AG04449 (cell line): ENCODE measurements at regions not wholly inside any gene's neighbourhood (a gene's known extent, or its start where the extent isn't known, plus 50 kb on each side); places are given as distances from the start of the nearest gene placed in this dataset.

Experiments
- CTCF ChIA-PET: fragments of 350-600 bp; formaldehyde crosslinking; extraction: SDS; loops from one replicate; lab custom pipeline; 2021; ENCODE audit warnings: antibody characterized with exemption; lab: Yijun Ruan, JAX
- POLR2A ChIA-PET: fragments of 400-600, 350-600 bp; formaldehyde crosslinking; extraction: SDS; loops from one replicate; lab custom pipeline; 2020; ENCODE audit warnings: antibody characterized with exemption, inconsistent platforms; lab: Yijun Ruan, JAX
- DNase-seq: peaks from one replicate; pipeline ENCODE4 v3.0.0-alpha.2; 2010; ENCODE audit warnings: low read depth, low spot score
- H3K4me3 ChIP-seq: 2 replicates; pipeline ENCODE4 v1.5.1; 2011; ENCODE audit warnings: low read depth, mild to moderate bottlenecking, control low read depth, low read length
- TF ChIP-seq, protein P1 (sequence below): IDR thresholded peaks from one replicate; pipeline ENCODE4 v1.5.1; 2011; ENCODE audit warnings: mild to moderate bottlenecking, moderate library complexity, low read length, control low read depth, inconsistent platforms; ENCODE audit not compliant: insufficient read depth; ENCODE audit errors: missing control alignments

DNA sequence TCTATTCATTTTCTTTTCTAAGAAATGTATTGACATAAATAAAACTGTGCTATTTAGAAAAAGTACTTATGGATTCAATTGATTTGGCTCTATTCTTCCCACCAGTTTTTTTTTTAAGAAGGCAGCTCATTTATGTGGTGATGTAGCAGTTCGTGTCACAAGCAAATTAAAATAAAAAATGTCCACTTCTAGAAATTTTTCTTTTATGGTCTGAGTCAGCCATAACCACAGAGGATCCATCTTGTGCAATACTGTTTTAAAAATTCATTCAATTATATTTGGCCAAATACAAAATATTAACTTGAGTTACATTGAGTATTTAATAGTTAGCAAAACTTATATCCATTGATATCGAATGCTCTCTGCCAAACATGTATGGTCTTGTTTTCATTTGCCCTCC lies 207.9 kb upstream of the FAT1 start:
- CTCF ChIA-PET = interaction anchor here (1.2 kb wide), 1 partner anchor 206 kb away, joined by 5 read pairs; no protein-coding TSS in a partner anchor
- TF ChIP-seq, protein P1, sequence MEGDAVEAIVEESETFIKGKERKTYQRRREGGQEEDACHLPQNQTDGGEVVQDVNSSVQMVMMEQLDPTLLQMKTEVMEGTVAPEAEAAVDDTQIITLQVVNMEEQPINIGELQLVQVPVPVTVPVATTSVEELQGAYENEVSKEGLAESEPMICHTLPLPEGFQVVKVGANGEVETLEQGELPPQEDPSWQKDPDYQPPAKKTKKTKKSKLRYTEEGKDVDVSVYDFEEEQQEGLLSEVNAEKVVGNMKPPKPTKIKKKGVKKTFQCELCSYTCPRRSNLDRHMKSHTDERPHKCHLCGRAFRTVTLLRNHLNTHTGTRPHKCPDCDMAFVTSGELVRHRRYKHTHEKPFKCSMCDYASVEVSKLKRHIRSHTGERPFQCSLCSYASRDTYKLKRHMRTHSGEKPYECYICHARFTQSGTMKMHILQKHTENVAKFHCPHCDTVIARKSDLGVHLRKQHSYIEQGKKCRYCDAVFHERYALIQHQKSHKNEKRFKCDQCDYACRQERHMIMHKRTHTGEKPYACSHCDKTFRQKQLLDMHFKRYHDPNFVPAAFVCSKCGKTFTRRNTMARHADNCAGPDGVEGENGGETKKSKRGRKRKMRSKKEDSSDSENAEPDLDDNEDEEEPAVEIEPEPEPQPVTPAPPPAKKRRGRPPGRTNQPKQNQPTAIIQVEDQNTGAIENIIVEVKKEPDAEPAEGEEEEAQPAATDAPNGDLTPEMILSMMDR = no peak
- DNase-seq = no peak
- POLR2A ChIA-PET = interaction anchor here (1.0 kb wide), 1 partner anchor 204 kb away, joined by 6 read pairs; no protein-coding TSS in a partner anchor
- H3K4me3 ChIP-seq = no peak overlapping the region

DNA sequence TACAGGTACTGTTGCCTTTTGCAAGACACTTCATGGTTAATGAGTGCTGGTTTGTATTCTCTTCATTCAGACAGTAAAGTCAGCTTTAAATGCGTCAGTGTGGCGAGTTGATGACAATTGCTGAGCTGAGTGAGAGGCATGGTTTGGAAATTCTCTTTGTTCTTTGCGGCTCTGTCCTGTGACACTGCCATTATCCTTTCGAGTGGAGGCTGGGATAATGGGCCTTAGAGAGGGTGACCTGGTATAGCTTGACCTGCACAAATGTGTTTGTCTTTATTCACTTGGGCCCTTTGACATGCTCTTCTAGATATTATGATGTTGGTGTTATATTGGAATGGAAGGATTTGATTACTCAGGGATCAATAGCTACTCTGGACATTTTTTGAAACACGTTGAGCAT lies 208.5 kb upstream of the FAT1 start:
- ChIA-PET POLR2A (interaction anchor here (0.5 to 1.4 kb wide), 3 partner anchors 205 to 330 kb away, joined by 3 to 7 read pairs (median 6); partner anchors contain the start of gene FAT1), CTCF (interaction anchor here (2.1 kb wide), 1 partner anchor 206 kb away, joined by 6 read pairs; no protein-coding TSS in a partner anchor)
- DNase-seq = no peak
- no peak overlapping the region for H3K4me3 ChIP-seq
- TF ChIP-seq, protein P1 = no peak

DNA sequence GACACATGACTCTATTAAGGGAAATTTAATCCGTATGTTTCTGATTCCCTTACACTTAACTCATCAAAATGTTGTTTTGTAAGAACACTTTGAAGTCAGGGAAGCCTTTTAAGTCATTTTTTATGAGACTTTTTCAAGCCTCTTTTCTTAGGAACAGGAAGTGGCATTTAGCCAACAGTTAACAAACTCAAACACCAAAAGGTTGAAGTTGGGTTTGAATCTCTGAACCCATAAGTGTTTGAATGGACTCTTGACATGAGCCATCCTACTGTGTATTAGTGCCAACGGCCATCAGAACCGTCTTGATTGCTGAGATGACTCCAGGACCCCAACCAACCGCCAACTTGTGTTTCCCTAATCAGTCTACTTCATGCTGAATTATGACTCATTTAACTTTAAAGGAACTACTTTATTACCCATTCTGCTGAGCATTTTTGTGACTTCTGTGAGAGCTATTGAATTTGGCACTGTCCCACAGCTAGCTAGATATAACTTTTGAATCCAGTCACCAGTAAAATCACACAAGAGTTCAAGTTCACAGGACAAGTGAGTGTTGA lies 209.1 kb upstream of the FAT1 start:
- H3K4me3 ChIP-seq = no peak overlapping the region
- TF ChIP-seq, protein P1 = no peak
- no peak for DNase-seq
- CTCF ChIA-PET = interaction anchor here (2.1 kb wide), 1 partner anchor 207 kb away, joined by 6 read pairs; no protein-coding TSS in a partner anchor
- POLR2A ChIA-PET = interaction anchor here (0.5 to 1.4 kb wide), 4 partner anchors 16 to 329 kb away, joined by 3 to 7 read pairs (median 4); partner anchors contain the start of gene FAT1

DNA sequence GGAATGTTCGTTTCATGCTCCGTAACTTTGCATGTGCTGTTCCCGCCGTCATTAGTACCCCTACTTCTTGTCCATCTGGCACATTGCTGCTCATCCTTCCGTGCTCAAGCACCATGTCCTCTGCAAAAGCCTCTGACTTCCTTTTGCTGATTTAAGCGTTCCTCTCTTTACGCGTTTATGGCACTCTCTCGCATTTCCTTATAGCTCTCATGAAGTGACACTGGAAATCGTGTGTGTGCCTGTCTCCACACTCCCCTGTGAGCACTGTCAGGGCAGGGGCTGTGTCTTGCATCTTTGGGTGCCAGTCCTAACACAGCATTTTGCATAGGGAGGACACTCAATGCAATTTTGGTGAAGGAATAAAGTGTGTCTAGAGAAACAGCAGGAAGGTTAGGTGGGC lies 210.6 kb upstream of the FAT1 start:
- TF ChIP-seq, protein P1 = no peak
- DNase-seq = no peak
- ChIA-PET POLR2A (no interaction called here), CTCF (interaction anchor here (2.1 kb wide), 1 partner anchor 208 kb away, joined by 6 read pairs; no protein-coding TSS in a partner anchor)
- H3K4me3 ChIP-seq = no peak overlapping the region

DNA sequence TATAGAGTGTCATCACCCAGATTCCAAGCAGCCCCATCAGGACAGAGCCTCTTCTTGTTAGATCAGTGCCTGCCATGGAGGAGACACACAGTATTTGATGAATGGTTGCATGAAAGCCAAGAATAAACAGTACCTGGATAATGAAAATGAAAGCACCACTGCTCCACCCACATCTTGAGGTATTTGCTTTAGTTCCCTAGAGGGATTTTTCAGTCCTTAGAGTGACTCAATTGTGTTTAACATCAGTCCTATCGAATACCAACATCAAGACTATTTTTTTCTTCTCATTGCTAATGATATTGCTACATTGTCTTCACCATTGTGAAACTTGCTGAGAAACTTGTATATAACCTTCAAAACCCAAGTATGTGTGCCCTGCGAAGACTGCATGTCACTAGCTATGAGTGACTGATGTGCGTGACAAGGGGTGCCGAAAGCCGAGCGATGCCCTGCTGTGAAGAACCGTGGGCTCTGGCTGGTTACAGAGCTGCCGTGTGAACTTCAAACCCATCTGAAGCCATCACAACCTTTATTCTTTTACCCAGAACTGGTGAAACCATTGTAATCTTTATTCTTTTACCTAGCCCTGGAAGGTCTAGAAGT lies 211.3 kb upstream of the FAT1 start:
- DNase-seq = no peak
- ChIA-PET CTCF (no interaction called here), POLR2A (no interaction called here)
- H3K4me3 ChIP-seq = no peak overlapping the region
- TF ChIP-seq, protein P1 = no peak

DNA sequence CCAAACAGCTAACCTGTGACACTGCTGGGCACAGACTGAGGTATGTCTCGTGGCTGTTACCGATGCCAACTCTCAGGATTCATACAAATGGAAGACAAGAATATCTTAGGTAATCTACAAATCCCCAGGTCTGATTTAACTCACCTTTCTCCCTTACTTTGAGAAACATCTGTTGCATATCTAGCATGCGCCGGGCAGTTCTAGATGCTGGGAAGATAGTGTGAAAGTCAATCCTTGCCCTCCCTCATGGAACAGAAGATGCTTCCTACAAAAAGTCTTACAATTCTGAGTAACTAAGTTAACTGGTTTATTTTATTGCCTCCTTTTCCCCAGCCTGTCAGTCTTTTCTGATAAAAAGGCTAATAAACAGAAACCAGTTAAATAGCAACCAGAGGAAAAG lies 212.2 kb upstream of the FAT1 start:
- DNase-seq = no peak
- POLR2A ChIA-PET = no interaction called here
- no peak overlapping the region for H3K4me3 ChIP-seq
- TF ChIP-seq, protein P1 = no peak
- CTCF ChIA-PET = interaction anchor here (1.0 to 2.7 kb wide), 2 partner anchors 210 to 671 kb away, joined by 3 to 8 read pairs; no protein-coding TSS in a partner anchor
